ENCODE measurements at regions not wholly inside any gene's neighbourhood (a gene's known extent, or its start where the extent isn't known, plus 50 kb on each side); places are given as distances from the start of the nearest gene placed in this dataset.
A peak's percentile ranks its signal among the peaks of the same experiment; 100 is the strongest.

DNA sequence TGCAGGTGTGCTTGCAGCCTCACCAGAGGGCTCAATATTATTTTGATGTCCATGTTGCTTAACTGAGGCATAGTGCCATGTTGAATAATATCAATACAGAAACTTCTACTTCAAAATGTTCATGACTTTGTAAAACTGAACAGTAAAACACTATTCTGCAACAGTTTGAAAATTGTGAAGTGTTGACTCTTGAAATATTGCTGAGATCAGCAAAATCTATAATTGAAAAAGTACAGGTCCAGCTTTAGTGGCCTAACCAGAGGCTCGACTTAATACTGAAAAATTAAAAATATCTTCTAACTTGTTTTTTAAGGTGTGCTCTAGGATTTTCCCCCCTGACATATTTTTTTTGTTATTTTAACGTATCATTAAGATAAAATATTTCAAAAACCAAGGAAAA lies 1460.7 kb downstream of the EFNB2 start:
- no peak overlapping the region for H3K4me3 ChIP-seq (ENCODE audit: extremely low read depth in 1 of 4, insufficient read depth in 2 of 4, low read depth in 3 of 4, low read length in 4 of 4)
- H3K4ac ChIP-seq (replicated peaks; ENCODE audit: insufficient read length, low read depth, low read length), result no peak overlapping the region
- no peak overlapping the region for H3K18ac ChIP-seq (ENCODE audit: extremely low read depth, low read length)
- no peaks in the 10 kb centered on the region for H3K27me3 ChIP-seq (replicated peaks in 1 of 4; ENCODE audit: control insufficient read depth in 3 of 4, extremely low read depth in 1 of 4, insufficient read depth in 3 of 4, low read length in 3 of 4)
- H2BK12ac ChIP-seq (ENCODE audit: low read depth, low read length), result no peak overlapping the region
- TF ChIP-seq YY1 (IDR thresholded peaks at IDR 0.05; ENCODE audit: low read depth, low read length) (no peak), CBX5 (IDR thresholded peaks at IDR 0.05; ENCODE audit: low read depth, low read length) (no peak), MAFK (IDR thresholded peaks at IDR 0.05; ENCODE audit: low read depth, low read length) (peak; percentile 98), CREB1 (IDR thresholded peaks at IDR 0.05) (no peak)
- H2AFZ ChIP-seq (ENCODE audit: low read length), result no peak overlapping the region
- CTCF ChIA-PET (ENCODE audit: partially characterized antibody), result no interaction called here
- no peak overlapping the region for H3K56ac ChIP-seq (replicated peaks; ENCODE audit: insufficient read length, low read depth, low read length)
- no peak overlapping the region for H3K14ac ChIP-seq (ENCODE audit: insufficient read length)
- H3K79me1 ChIP-seq (ENCODE audit: low read depth, low read length), result no peaks in the 10 kb centered on the region
- H4K20me1 ChIP-seq (replicated peaks in 1 of 2; ENCODE audit: control insufficient read depth in 1 of 2, insufficient read depth in 2 of 2, low read length in 2 of 2), result no peaks in the 10 kb centered on the region
- H2BK5ac ChIP-seq (ENCODE audit: low read depth, low read length), result no peak overlapping the region
- no peak overlapping the region for H2BK20ac ChIP-seq (ENCODE audit: low read length)
- no peak overlapping the region for H3K4me2 ChIP-seq (ENCODE audit: insufficient read depth in 1 of 2, low read depth in 2 of 2, low read length in 2 of 2)
- no peak overlapping the region for H3K9ac ChIP-seq (replicated peaks in 1 of 4; ENCODE audit: extremely low read depth in 1 of 4, low read depth in 3 of 4, low read length in 3 of 4)
- no peak overlapping the region for H4K91ac ChIP-seq (replicated peaks; ENCODE audit: insufficient read length, low read length)
- H4K8ac ChIP-seq (ENCODE audit: extremely low read depth, insufficient read depth, low read length), result no peak overlapping the region
- H3K79me2 ChIP-seq (ENCODE audit: control insufficient read depth in 1 of 2, insufficient read depth in 2 of 2, low read length in 2 of 2), result no peaks in the 10 kb centered on the region
- H3K36me3 ChIP-seq (ENCODE audit: control insufficient read depth in 2 of 4, insufficient read depth in 4 of 4, low read length in 3 of 4), result no peaks in the 10 kb centered on the region; a peak in 1 of 8 replicates
- H3K27ac ChIP-seq (ENCODE audit: low read depth, low read length), result no peak overlapping the region
- no peak overlapping the region for H2AK5ac ChIP-seq (ENCODE audit: low read depth, low read length)
- H3K9me3 ChIP-seq (ENCODE audit: insufficient read depth in 2 of 2, low read depth in 1 of 2, low read length in 1 of 2), result no peaks in the 10 kb centered on the region
- 95% methylated on average over 2 of the region's 2 CpGs; no CpG with 5 or more reads in 1 of the 2 experiments for WGBS, 2 experiments (ENCODE audit: extremely low coverage in 1 of 2, insufficient coverage in 1 of 2, insufficient read length in 1 of 2, insufficient replicate concordance in 2 of 2, low coverage in 1 of 2, low lambda C conversion rate in 2 of 2, missing lambda C conversion rate in 1 of 2)
- DNase-seq (ENCODE audit: low read depth in 1 of 2, low spot score in 2 of 2) (no peak), FAIRE-seq (no peak)
- no peak overlapping the region for H2BK120ac ChIP-seq (replicated peaks; ENCODE audit: low read depth, low read length)
- H2BK15ac ChIP-seq (ENCODE audit: low read length), result no peak overlapping the region
- no peaks in the 10 kb centered on the region for H3K23me2 ChIP-seq (ENCODE audit: low read depth, low read length)
- H4K5ac ChIP-seq (ENCODE audit: insufficient read length, low read depth, low read length), result no peak overlapping the region
- H3K23ac ChIP-seq (ENCODE audit: insufficient read length), result no peak overlapping the region
- POLR2A ChIA-PET (ENCODE audit: partially characterized antibody), result no interaction called here
- H3K4me1 ChIP-seq (replicated peaks in 1 of 4; ENCODE audit: control insufficient read depth in 3 of 4, insufficient read depth in 4 of 4, low read length in 3 of 4), result no peaks in the 10 kb centered on the region
